ENCODE measurements at regions not wholly inside any gene's neighbourhood (a gene's known extent, or its start where the extent isn't known, plus 50 kb on each side); places are given as distances from the start of the nearest gene placed in this dataset.

DNA sequence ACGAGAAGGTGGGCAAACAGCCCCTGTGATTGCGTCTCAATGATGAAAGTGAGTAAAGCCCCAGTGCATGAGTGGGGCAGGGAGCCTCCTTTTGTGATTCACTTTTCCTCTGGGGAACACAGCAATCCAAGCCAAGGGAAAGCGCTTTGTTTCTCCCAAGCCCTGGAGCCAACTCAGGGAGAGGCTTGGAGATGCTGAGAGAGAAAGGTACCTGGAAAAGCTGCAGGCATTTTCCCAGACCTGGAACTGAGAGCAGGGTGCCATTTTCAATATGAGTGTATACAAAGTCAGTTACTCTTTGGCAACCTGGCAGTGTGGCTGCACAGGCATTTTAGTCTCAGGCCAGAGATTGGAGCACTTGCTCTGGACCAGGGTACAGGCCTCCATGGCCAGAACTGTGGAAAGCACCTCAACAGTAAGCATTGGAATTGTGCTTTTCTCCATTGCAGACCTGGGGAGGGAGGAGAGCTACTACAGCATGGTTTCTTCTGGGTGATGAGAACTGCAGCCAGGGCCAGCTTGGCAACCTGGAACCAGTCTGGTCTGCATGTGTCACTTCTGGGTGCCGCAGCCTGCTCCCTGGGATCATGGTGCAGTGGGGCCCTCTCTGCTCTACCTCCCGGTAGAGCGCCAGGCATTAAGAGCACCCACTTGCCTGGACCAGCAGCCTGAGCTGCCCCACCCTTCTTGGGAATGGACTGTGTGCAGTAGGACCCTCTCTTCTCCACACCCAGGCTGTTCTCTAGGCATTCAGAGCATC, 89.0 kb upstream of the CDH5 start:
- Histone ChIP-seq H3K4me1 (ENCODE audit: insufficient read depth) (no peaks in the 10 kb centered on the region), H3K27ac (no peak overlapping the region), H3K36me3 (replicated peaks; ENCODE audit: insufficient read depth, low read depth) (no peaks in the 10 kb centered on the region), H2AFZ (no peak overlapping the region), H3K4me3 (no peak overlapping the region), H3K27me3 (no peaks in the 10 kb centered on the region), H3K79me2 (no peaks in the 10 kb centered on the region), H4K20me1 (ENCODE audit: insufficient read depth, poor library complexity, severe bottlenecking) (no peaks in the 10 kb centered on the region), H3K4me2 (no peak overlapping the region), H3K9me2 (replicated peaks; ENCODE audit: insufficient read depth) (no peaks in the 10 kb centered on the region), H3K9me3 (ENCODE audit: low read depth) (no peaks in the 10 kb centered on the region)
- TF ChIP-seq EZH2phosphoT487 (IDR thresholded peaks at IDR 0.05; ENCODE audit: low read depth, severe bottlenecking, unreplicated experiment) (no peak), EZH2 (IDR thresholded peaks at IDR 0.05; ENCODE audit: borderline replicate concordance) (no peak)
- TF ChIP-seq, protein P1, sequence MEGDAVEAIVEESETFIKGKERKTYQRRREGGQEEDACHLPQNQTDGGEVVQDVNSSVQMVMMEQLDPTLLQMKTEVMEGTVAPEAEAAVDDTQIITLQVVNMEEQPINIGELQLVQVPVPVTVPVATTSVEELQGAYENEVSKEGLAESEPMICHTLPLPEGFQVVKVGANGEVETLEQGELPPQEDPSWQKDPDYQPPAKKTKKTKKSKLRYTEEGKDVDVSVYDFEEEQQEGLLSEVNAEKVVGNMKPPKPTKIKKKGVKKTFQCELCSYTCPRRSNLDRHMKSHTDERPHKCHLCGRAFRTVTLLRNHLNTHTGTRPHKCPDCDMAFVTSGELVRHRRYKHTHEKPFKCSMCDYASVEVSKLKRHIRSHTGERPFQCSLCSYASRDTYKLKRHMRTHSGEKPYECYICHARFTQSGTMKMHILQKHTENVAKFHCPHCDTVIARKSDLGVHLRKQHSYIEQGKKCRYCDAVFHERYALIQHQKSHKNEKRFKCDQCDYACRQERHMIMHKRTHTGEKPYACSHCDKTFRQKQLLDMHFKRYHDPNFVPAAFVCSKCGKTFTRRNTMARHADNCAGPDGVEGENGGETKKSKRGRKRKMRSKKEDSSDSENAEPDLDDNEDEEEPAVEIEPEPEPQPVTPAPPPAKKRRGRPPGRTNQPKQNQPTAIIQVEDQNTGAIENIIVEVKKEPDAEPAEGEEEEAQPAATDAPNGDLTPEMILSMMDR (IDR thresholded peaks at IDR 0.05; ENCODE audit: poor library complexity), result no peak
- no peak for DNase-seq (ENCODE audit: low spot score)
- WGBS (ENCODE audit: low lambda C conversion rate, missing lambda C conversion rate), result 95% methylated on average over 6 of the region's 6 CpGs

DNA sequence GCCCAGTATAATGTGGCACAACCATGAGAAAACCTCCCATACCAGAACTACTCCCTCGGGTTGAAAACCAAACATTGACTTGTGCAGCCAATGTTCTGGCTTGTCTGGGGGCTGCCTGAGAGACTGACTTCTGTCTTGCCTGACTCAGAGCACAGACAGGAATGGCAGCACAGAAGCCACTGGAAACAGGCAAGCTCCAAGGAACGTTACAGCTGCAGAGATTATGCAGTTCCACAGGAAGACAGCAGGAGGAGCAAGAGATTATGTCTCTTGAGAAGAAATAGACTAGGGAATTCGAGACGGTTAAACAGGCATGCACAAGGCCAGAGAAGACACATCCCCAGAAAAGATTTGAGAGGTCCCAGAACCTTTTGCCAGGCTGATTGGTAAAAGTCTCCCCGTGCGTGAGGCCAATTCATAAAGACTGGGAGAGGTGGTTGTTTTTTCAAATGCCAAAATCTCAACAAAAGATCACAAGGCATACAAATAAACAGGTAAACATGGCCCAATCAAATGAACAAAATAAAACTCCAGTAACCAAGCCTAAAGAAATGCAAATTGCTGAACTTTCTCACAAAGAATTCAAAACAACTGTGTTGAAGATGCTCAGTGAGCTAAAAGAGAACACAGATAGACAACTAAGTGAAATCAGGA, 90.6 kb upstream of the CDH5 start:
- Histone ChIP-seq H3K27ac (no peak overlapping the region), H3K9me2 (replicated peaks; ENCODE audit: insufficient read depth) (no peaks in the 10 kb centered on the region), H4K20me1 (ENCODE audit: insufficient read depth, poor library complexity, severe bottlenecking) (no peaks in the 10 kb centered on the region), H3K27me3 (no peaks in the 10 kb centered on the region), H3K79me2 (no peaks in the 10 kb centered on the region), H2AFZ (no peak overlapping the region), H3K4me3 (no peak overlapping the region), H3K4me2 (no peak overlapping the region), H3K9me3 (ENCODE audit: low read depth) (no peaks in the 10 kb centered on the region), H3K4me1 (ENCODE audit: insufficient read depth) (no peaks in the 10 kb centered on the region), H3K36me3 (replicated peaks; ENCODE audit: insufficient read depth, low read depth) (no peaks in the 10 kb centered on the region)
- 29% methylated on average over 6 of the region's 6 CpGs for WGBS (ENCODE audit: low lambda C conversion rate, missing lambda C conversion rate)
- TF ChIP-seq, protein P1 (IDR thresholded peaks at IDR 0.05; ENCODE audit: poor library complexity), result peak; percentile 55
- TF ChIP-seq EZH2 (IDR thresholded peaks at IDR 0.05; ENCODE audit: borderline replicate concordance) (no peak), EZH2phosphoT487 (IDR thresholded peaks at IDR 0.05; ENCODE audit: low read depth, severe bottlenecking, unreplicated experiment) (no peak)
- DNase-seq (ENCODE audit: low spot score), result peak; percentile 63

DNA sequence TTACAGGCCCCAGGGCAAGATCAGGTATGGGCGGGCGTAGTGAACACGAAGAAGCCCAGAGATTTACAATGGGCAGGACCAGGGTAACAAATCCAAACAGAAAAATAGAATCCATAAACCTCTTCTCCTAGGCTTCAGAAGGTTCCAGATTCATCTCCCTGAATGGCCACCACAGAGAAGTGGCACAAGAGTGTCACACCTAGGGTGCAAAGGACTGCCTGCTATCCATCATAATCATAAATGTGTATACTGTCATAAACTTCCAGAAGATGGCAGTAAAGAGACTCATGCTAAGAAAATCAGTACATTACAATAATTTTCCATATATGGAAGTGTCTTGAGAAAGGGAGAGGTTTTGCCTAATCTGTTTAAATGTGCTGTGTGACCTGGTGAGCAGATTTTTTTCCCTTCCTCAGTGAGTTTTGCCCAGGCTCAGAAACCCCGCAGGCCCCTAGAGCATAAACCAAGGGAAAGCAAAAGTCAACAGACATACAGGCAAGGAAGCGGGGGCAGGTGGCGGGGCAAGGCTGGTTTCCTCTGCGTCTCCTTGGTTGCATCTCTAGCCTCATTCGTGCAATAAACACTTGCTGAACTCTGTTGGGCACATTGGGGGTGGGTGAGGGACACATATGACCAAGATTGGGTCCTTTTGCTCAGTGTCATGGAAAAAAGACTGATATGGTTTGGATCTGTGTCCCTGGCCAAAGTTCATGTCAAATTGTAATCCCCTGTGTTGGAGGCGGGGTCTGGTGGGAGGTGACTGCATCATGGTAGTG, 92.0 kb upstream of the CDH5 start:
- Histone ChIP-seq H3K4me1 (ENCODE audit: insufficient read depth) (peaks cover 4% of the 10 kb centered on the region), H3K9me2 (replicated peaks; ENCODE audit: insufficient read depth) (no peaks in the 10 kb centered on the region), H3K9me3 (ENCODE audit: low read depth) (no peaks in the 10 kb centered on the region), H3K79me2 (no peaks in the 10 kb centered on the region), H4K20me1 (ENCODE audit: insufficient read depth, poor library complexity, severe bottlenecking) (no peaks in the 10 kb centered on the region), H2AFZ (no peak overlapping the region), H3K27ac (no peak overlapping the region), H3K27me3 (no peaks in the 10 kb centered on the region), H3K4me3 (no peak overlapping the region), H3K36me3 (replicated peaks; ENCODE audit: insufficient read depth, low read depth) (no peaks in the 10 kb centered on the region), H3K4me2 (no peak overlapping the region)
- WGBS (ENCODE audit: low lambda C conversion rate, missing lambda C conversion rate), result 93% methylated on average over 9 of the region's 9 CpGs
- peak; percentile 41 for DNase-seq (ENCODE audit: low spot score)
- TF ChIP-seq, protein P1 (IDR thresholded peaks at IDR 0.05; ENCODE audit: poor library complexity), result peak; percentile 32
- TF ChIP-seq EZH2 (IDR thresholded peaks at IDR 0.05; ENCODE audit: borderline replicate concordance), result no peak
- no peak for TF ChIP-seq EZH2phosphoT487 (IDR thresholded peaks at IDR 0.05; ENCODE audit: low read depth, severe bottlenecking, unreplicated experiment)
